Mesendoderm (in vitro differentiated cells): ENCODE measurements at regions not wholly inside any gene's neighbourhood (a gene's known extent, or its start where the extent isn't known, plus 50 kb on each side); places are given as distances from the start of the nearest gene placed in this dataset.

Source experiments
- DNase-seq: peaks from one replicate; pipeline ENCODE4 v3.0.0; 2013
- H2AK5ac ChIP-seq: 2 replicates; pipeline ENCODE4 v1.6.1; 2013; ENCODE audit warnings: low read length, inconsistent platforms
- H2BK120ac ChIP-seq: 2 replicates; pipeline ENCODE4 v1.6.1; 2013; ENCODE audit warnings: low read depth, mild to moderate bottlenecking, low read length, moderate library complexity, mixed read lengths
- H2BK15ac ChIP-seq: replicated peaks from 2 replicates; pipeline ENCODE4 v1.6.1; 2013; ENCODE audit warnings: low read depth, mild to moderate bottlenecking, moderate library complexity
- H2BK5ac ChIP-seq: 2 replicates; pipeline ENCODE4 v1.6.1; 2013; ENCODE audit warnings: low read length, inconsistent platforms
- H3K18ac ChIP-seq: 2 replicates; pipeline ENCODE4 v1.6.1; 2013; ENCODE audit warnings: mild to moderate bottlenecking, low read length, mixed read lengths
- H3K23ac ChIP-seq: one replicate; pipeline ENCODE4 v1.6.1; 2013; ENCODE audit warnings: low read length
- H3K27ac ChIP-seq: 2 replicates; pipeline ENCODE4 v1.5.1; 2013; ENCODE audit warnings: low read depth, mild to moderate bottlenecking, inconsistent platforms, low read length, moderate library complexity
- H3K27me3 ChIP-seq: 2 replicates; pipeline ENCODE4 v1.6.1; 2013; ENCODE audit warnings: low read length, control low read depth, mild to moderate bottlenecking, inconsistent platforms; ENCODE audit not compliant: insufficient read depth, poor library complexity
- H3K36me3 ChIP-seq: 2 replicates; pipeline ENCODE4 v1.6.1; 2013; ENCODE audit warnings: low read length, inconsistent platforms; ENCODE audit not compliant: control insufficient read depth, insufficient read depth
- H3K4ac ChIP-seq: one replicate; pipeline ENCODE4 v1.6.1; 2013; ENCODE audit warnings: low read depth, mild to moderate bottlenecking, low read length, moderate library complexity
- H3K4me1 ChIP-seq: 2 replicates; pipeline ENCODE4 v1.6.1; 2013; ENCODE audit warnings: low read depth, low read length, inconsistent platforms; ENCODE audit not compliant: control insufficient read depth
- H3K4me2 ChIP-seq: 2 replicates; pipeline ENCODE4 v1.6.1; 2013; ENCODE audit warnings: low read length
- H3K4me3 ChIP-seq: 2 replicates; pipeline ENCODE4 v1.5.1; 2013; ENCODE audit warnings: mild to moderate bottlenecking, low read length
- H3K56ac ChIP-seq: one replicate; pipeline ENCODE4 v1.6.1; 2013; ENCODE audit warnings: low read length
- H3K79me1 ChIP-seq: 2 replicates; pipeline ENCODE4 v1.6.1; 2013; ENCODE audit warnings: low read length, inconsistent platforms
- H3K79me2 ChIP-seq: 2 replicates; pipeline ENCODE4 v1.6.1; 2013; ENCODE audit warnings: mild to moderate bottlenecking, low read length; ENCODE audit not compliant: control insufficient read depth, insufficient read depth
- H3K9ac ChIP-seq: 2 replicates; pipeline ENCODE4 v1.6.1; 2013; ENCODE audit warnings: low read length, inconsistent platforms
- H4K5ac ChIP-seq: one replicate; pipeline ENCODE4 v1.6.1; 2013; ENCODE audit warnings: low read length
- H4K8ac ChIP-seq: one replicate; pipeline ENCODE4 v1.6.1; 2013; ENCODE audit warnings: low read depth, mild to moderate bottlenecking, control low read depth, low read length, moderate library complexity
- WGBS: extraction: QIAGEN DNeasy Blood & Tissue Kit; methylation state at CpG from one replicate; pipeline ENCODE4 v1.1.7; 2013; ENCODE audit warnings: low lambda C conversion rate, missing lambda C conversion rate; ENCODE audit not compliant: insufficient coverage; ENCODE audit errors: extremely low coverage; 5-methylcytosine and 5-hydroxymethylcytosine counted together

GRCh38 chr1:195325181-195325580 is 1283.1 kb downstream of the KCNT2 start:
- H2BK5ac ChIP-seq = no peak overlapping the region
- no peak overlapping the region for H2BK15ac ChIP-seq
- H3K4me3 ChIP-seq = no peak overlapping the region
- H2AK5ac ChIP-seq = no peak overlapping the region
- H3K23ac ChIP-seq = no peak overlapping the region
- H3K18ac ChIP-seq = no peak overlapping the region
- H3K56ac ChIP-seq = no peak overlapping the region
- H3K79me1 ChIP-seq = no peaks in the 10 kb centered on the region
- H3K27ac ChIP-seq = no peak overlapping the region
- no peak overlapping the region for H3K9ac ChIP-seq
- no peaks in the 10 kb centered on the region for H3K4me1 ChIP-seq
- H3K27me3 ChIP-seq = no peaks in the 10 kb centered on the region
- no peaks in the 10 kb centered on the region for H3K79me2 ChIP-seq
- WGBS = no CpG with 5 or more reads among the region's 12 CpGs
- H4K5ac ChIP-seq = no peak overlapping the region
- H2BK120ac ChIP-seq = no peak overlapping the region
- H4K8ac ChIP-seq = no peak overlapping the region
- H3K4me2 ChIP-seq = no peak overlapping the region
- DNase-seq = no peak
- H3K4ac ChIP-seq = no peak overlapping the region
- no peaks in the 10 kb centered on the region for H3K36me3 ChIP-seq

DNA sequence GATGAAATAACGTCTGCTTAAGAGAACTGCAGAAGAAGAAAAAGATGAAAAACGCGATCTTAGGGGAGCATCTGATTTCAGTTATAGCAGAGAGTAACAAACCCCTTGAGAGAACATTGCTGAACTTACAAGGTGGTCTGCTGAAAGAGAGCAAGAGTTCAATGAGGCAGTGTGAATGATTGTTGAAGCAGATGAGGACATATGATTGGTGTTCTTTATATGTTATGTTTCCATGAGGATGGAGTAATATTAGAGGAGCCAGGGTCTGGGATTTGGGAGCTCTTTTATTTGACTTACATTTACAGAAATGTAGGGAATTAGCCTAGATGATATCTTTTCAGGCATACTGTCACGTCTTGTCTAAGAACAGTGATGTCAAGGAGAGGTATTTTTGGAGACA is 1302.0 kb downstream of the KCNT2 start:
- no peak for DNase-seq
- no peaks in the 10 kb centered on the region for H3K79me1 ChIP-seq
- no peaks in the 10 kb centered on the region for H3K36me3 ChIP-seq
- H2BK5ac ChIP-seq = no peak overlapping the region
- no peaks in the 10 kb centered on the region for H3K27me3 ChIP-seq
- H3K79me2 ChIP-seq = no peaks in the 10 kb centered on the region
- H3K18ac ChIP-seq = no peak overlapping the region
- H3K23ac ChIP-seq = no peak overlapping the region
- H3K4me3 ChIP-seq = no peak overlapping the region
- H4K8ac ChIP-seq = no peak overlapping the region
- no peak overlapping the region for H4K5ac ChIP-seq
- H3K56ac ChIP-seq = no peak overlapping the region
- H3K4ac ChIP-seq = no peak overlapping the region
- H2BK15ac ChIP-seq = no peak overlapping the region
- H2BK120ac ChIP-seq = no peak overlapping the region
- no peak overlapping the region for H3K9ac ChIP-seq
- no CpG with 5 or more reads among the region's 4 CpGs for WGBS
- H3K27ac ChIP-seq = no peak overlapping the region
- no peak overlapping the region for H3K4me2 ChIP-seq
- no peaks in the 10 kb centered on the region for H3K4me1 ChIP-seq
- H2AK5ac ChIP-seq = no peak overlapping the region

- Histone ChIP-seq H3K27me3 (no peaks in the 10 kb centered on the region), H3K23ac (no peak overlapping the region), H2BK15ac (no peak overlapping the region), H4K5ac (no peak overlapping the region), H2BK120ac (no peak overlapping the region), H3K18ac (no peak overlapping the region), H2BK5ac (no peak overlapping the region), H3K79me2 (no peaks in the 10 kb centered on the region), H3K4me3 (no peak overlapping the region), H3K4me1 (no peaks in the 10 kb centered on the region), H3K36me3 (no peaks in the 10 kb centered on the region), H3K79me1 (no peaks in the 10 kb centered on the region), H3K27ac (no peak overlapping the region), H2AK5ac (no peak overlapping the region), H4K8ac (no peak overlapping the region), H3K4me2 (no peak overlapping the region), H3K56ac (no peak overlapping the region), H3K9ac (no peak overlapping the region), H3K4ac (no peak overlapping the region)
- DNase-seq = no peak
- WGBS = no CpG with 5 or more reads among the region's 3 CpGs
Observed at GRCh38 chr1:195294911-195295310, 1313.3 kb downstream of the KCNT2 start.

GRCh38 chr1:195278644-195279043 is 1329.6 kb downstream of the KCNT2 start:
- no peak overlapping the region for H3K4me2 ChIP-seq
- no peak overlapping the region for H4K5ac ChIP-seq
- H3K18ac ChIP-seq = no peak overlapping the region
- no peaks in the 10 kb centered on the region for H3K79me1 ChIP-seq
- no peak overlapping the region for H3K56ac ChIP-seq
- DNase-seq = no peak
- H3K27ac ChIP-seq = no peak overlapping the region
- H3K9ac ChIP-seq = no peak overlapping the region
- no peak overlapping the region for H2BK120ac ChIP-seq
- H3K79me2 ChIP-seq = no peaks in the 10 kb centered on the region
- H2BK15ac ChIP-seq = no peak overlapping the region
- H4K8ac ChIP-seq = no peak overlapping the region
- H3K36me3 ChIP-seq = no peaks in the 10 kb centered on the region
- no CpG with 5 or more reads among the region's 1 CpG for WGBS
- no peak overlapping the region for H3K4me3 ChIP-seq
- no peaks in the 10 kb centered on the region for H3K4me1 ChIP-seq
- no peak overlapping the region for H2BK5ac ChIP-seq
- H3K4ac ChIP-seq = no peak overlapping the region
- H3K27me3 ChIP-seq = no peaks in the 10 kb centered on the region
- H2AK5ac ChIP-seq = no peak overlapping the region
- no peak overlapping the region for H3K23ac ChIP-seq

DNA sequence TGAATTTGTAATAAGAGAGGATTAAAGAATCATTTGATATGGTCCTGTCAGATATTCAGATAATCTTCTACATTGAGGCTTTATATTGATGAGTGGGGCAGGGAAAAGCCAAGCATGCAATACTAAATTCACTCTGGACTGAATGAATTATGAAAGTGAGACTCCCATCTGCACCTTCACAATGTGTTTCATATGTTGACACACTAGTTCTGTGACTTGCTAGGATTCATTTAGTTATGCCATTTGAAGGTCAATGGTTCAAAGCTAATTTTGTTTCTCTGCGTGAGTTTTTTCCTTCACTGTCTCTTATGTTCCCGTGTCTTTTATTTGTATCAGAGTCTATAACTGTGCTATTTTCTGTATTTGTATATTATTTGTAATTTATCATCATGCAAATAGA is 1332.5 kb downstream of the KCNT2 start:
- H3K4me1 ChIP-seq = no peaks in the 10 kb centered on the region
- H3K18ac ChIP-seq = no peak overlapping the region
- H3K23ac ChIP-seq = no peak overlapping the region
- H3K79me2 ChIP-seq = no peaks in the 10 kb centered on the region
- H2BK5ac ChIP-seq = no peak overlapping the region
- H3K79me1 ChIP-seq = no peaks in the 10 kb centered on the region
- no CpG with 5 or more reads among the region's 2 CpGs for WGBS
- no peak overlapping the region for H3K9ac ChIP-seq
- no peak for DNase-seq
- no peak overlapping the region for H4K5ac ChIP-seq
- no peak overlapping the region for H4K8ac ChIP-seq
- no peak overlapping the region for H3K4ac ChIP-seq
- H2BK120ac ChIP-seq = no peak overlapping the region
- no peak overlapping the region for H3K4me2 ChIP-seq
- H3K27ac ChIP-seq = no peak overlapping the region
- H2AK5ac ChIP-seq = no peak overlapping the region
- H2BK15ac ChIP-seq = no peak overlapping the region
- no peaks in the 10 kb centered on the region for H3K36me3 ChIP-seq
- H3K27me3 ChIP-seq = no peaks in the 10 kb centered on the region
- no peak overlapping the region for H3K56ac ChIP-seq
- no peak overlapping the region for H3K4me3 ChIP-seq

GRCh38 chr1:195251900-195252299 is 1356.3 kb downstream of the KCNT2 start:
- H3K4ac ChIP-seq = no peak overlapping the region
- H3K23ac ChIP-seq = no peak overlapping the region
- no peak overlapping the region for H2BK5ac ChIP-seq
- H3K79me2 ChIP-seq = no peaks in the 10 kb centered on the region
- WGBS = no CpG with 5 or more reads among the region's 4 CpGs
- H3K18ac ChIP-seq = no peak overlapping the region
- H3K9ac ChIP-seq = no peak overlapping the region
- no peak for DNase-seq
- H3K36me3 ChIP-seq = no peaks in the 10 kb centered on the region
- H3K79me1 ChIP-seq = no peaks in the 10 kb centered on the region
- no peak overlapping the region for H2BK15ac ChIP-seq
- no peak overlapping the region for H4K5ac ChIP-seq
- no peak overlapping the region for H3K4me3 ChIP-seq
- no peak overlapping the region for H4K8ac ChIP-seq
- no peaks in the 10 kb centered on the region for H3K4me1 ChIP-seq
- no peak overlapping the region for H3K27ac ChIP-seq
- no peaks in the 10 kb centered on the region for H3K27me3 ChIP-seq
- no peak overlapping the region for H2BK120ac ChIP-seq
- no peak overlapping the region for H2AK5ac ChIP-seq
- no peak overlapping the region for H3K4me2 ChIP-seq
- H3K56ac ChIP-seq = no peak overlapping the region
